Activated CD4-positive, alpha-beta memory T cell treated with anti-CD3 and anti-CD28 coated beads for 36 hours (primary cell): ENCODE measurements at regions not wholly inside any gene's neighbourhood (a gene's known extent, or its start where the extent isn't known, plus 50 kb on each side); places are given as distances from the start of the nearest gene placed in this dataset.

Experiments used
- CTCF ChIA-PET: fragments of 350-600 bp; sonication (Branson Sonifier 250); formaldehyde crosslinking; loops from one replicate; lab custom pipeline; 2021; ENCODE audit warnings: antibody characterized with exemption, inconsistent platforms; lab: Charles Lee
- POLR2A ChIA-PET: fragments of 350-600 bp; sonication (Branson Sonifier 250); formaldehyde crosslinking; loops from one replicate; lab custom pipeline; 2021; ENCODE audit warnings: antibody characterized with exemption; lab: Charles Lee
- DNase-seq: peaks from one replicate; pipeline ENCODE4 v3.0.0-alpha.2; 2020
- H3K27ac Mint-ChIP-seq: one replicate; pipeline ENCODE4 v1.8.0; 2021; ENCODE audit warnings: mixed read lengths
- H3K27me3 Mint-ChIP-seq: one replicate; pipeline ENCODE4 v1.8.0; 2021; ENCODE audit warnings: mixed read lengths
- H3K36me3 Mint-ChIP-seq: one replicate; pipeline ENCODE4 v1.8.0; 2021; ENCODE audit warnings: mixed read lengths
- H3K4me1 Mint-ChIP-seq: one replicate; pipeline ENCODE4 v1.8.0; 2021; ENCODE audit warnings: low read depth, mixed read lengths
- H3K4me3 Mint-ChIP-seq: one replicate; pipeline ENCODE4 v1.8.0; 2021; ENCODE audit warnings: mild to moderate bottlenecking, mixed read lengths
- H3K9me3 Mint-ChIP-seq: one replicate; pipeline ENCODE4 v1.8.0; 2021; ENCODE audit warnings: mixed read lengths
- intact Hi-C: fragments of 100-400 bp; cut with micrococcal nuclease; formaldehyde crosslinking; loops from one replicate; pipeline ENCODE4 v1.15.1; 2023

DNA sequence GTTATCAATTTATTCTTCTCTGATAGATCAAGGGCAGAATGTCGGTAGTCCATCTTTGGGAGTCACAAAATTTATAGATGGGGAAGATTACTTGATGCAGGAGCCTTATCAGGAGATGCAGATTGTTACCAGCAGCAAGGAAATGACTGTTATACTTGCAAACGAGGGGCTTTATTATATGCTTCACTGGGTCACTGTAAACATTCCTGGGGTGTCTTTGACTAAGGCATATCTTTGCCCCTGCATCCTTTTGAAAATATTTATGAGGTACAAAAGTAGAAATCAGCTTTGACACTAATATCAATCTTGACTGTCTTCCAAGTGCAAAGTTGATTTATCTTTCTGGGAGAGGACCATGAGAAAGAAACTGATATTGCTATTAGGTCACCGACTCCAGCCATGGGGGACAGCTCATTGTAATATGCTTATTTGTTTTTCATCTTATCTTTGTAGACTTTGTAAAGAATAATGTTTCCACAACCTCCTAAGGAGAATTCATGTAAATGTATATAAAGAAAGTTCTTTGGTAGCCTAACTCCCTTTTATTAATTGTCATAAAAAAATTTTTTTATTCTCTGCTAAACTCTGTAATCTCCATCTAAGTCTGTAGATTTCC is 177.3 kb upstream of the EMCN start:
- intact Hi-C loops = no loop called here
- Mint-ChIP-seq H3K27me3 (peaks cover 2% of the 10 kb centered on the region), H3K4me1 (no peaks in the 10 kb centered on the region), H3K4me3 (no peak overlapping the region), H3K9me3 (no peaks in the 10 kb centered on the region), H3K36me3 (no peaks in the 10 kb centered on the region), H3K27ac (no peak overlapping the region)
- DNase-seq = no peak
- ChIA-PET POLR2A (no interaction called here), CTCF (no interaction called here)

GRCh38 chr4:100694467-100694866 is 176.6 kb upstream of the EMCN start:
- Mint-ChIP-seq H3K36me3 (no peaks in the 10 kb centered on the region), H3K4me3 (no peak overlapping the region), H3K27me3 (peaks cover 2% of the 10 kb centered on the region), H3K9me3 (no peaks in the 10 kb centered on the region), H3K27ac (no peak overlapping the region), H3K4me1 (no peaks in the 10 kb centered on the region)
- no peak for DNase-seq
- CTCF ChIA-PET = no interaction called here
- POLR2A ChIA-PET = no interaction called here
- intact Hi-C loops = no loop called here

GRCh38 chr4:100690812-100691211 is 173.0 kb upstream of the EMCN start:
- H3K4me3 Mint-ChIP-seq = no peak overlapping the region
- H3K36me3 Mint-ChIP-seq = no peaks in the 10 kb centered on the region
- H3K9me3 Mint-ChIP-seq = no peaks in the 10 kb centered on the region
- H3K4me1 Mint-ChIP-seq = no peaks in the 10 kb centered on the region
- peaks cover 4% of the 10 kb centered on the region for H3K27me3 Mint-ChIP-seq
- no peak for DNase-seq
- intact Hi-C loops = no loop called here
- POLR2A ChIA-PET = no interaction called here
- H3K27ac Mint-ChIP-seq = no peak overlapping the region
- CTCF ChIA-PET = no interaction called here

DNA sequence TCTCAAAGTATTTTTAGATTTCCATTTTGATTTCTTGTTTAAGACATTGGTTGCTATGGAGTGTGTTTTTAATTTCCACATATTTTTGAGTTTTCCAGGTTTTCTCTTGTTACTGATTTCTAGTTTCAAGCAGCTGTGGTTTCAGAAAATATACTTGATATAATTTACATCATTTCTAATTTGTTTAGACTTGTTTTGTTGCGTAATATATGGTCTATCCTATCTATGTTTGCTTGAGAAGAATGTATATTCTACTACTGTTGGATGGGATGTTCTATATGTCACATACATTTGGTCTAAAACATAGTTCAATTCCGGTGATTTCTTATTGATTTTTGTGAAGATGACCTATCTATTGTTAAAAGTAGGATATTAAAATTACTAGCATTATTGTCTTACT is 170.5 kb upstream of the EMCN start:
- H3K4me1 Mint-ChIP-seq = no peaks in the 10 kb centered on the region
- H3K4me3 Mint-ChIP-seq = no peak overlapping the region
- no peak for DNase-seq
- no peak overlapping the region for H3K27ac Mint-ChIP-seq
- CTCF ChIA-PET = no interaction called here
- intact Hi-C loops = no loop called here
- H3K9me3 Mint-ChIP-seq = no peaks in the 10 kb centered on the region
- POLR2A ChIA-PET = no interaction called here
- H3K27me3 Mint-ChIP-seq = peaks cover 5% of the 10 kb centered on the region
- no peaks in the 10 kb centered on the region for H3K36me3 Mint-ChIP-seq

- intact Hi-C loops = no loop called here
- Mint-ChIP-seq H3K27ac (no peak overlapping the region), H3K4me3 (no peak overlapping the region), H3K27me3 (peaks cover 7% of the 10 kb centered on the region), H3K4me1 (no peaks in the 10 kb centered on the region), H3K36me3 (no peaks in the 10 kb centered on the region), H3K9me3 (no peaks in the 10 kb centered on the region)
- ChIA-PET POLR2A (no interaction called here), CTCF (no interaction called here)
- DNase-seq = no peak
Measured at GRCh38 chr4:100682477-100683218, 164.8 kb upstream of the EMCN start.

DNA sequence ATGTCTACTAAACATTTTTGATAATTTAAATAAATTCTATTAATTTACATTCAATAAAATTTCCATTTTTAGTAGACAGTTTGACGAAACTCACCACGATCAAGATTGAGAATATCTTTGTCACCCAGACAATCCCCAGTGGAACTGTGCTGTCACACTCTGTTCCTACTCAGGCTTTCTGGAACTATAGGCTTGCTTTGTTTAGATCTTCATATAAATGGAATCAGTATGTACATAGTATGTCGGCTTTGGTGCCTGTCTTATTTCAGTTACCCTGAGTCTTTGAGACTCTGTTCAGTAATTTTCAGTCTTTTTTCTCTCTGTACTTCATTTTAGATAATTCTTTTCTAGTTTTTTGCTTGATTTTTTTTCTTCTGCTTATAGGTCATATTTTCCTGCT is 163.5 kb upstream of the EMCN start:
- ChIA-PET POLR2A (no interaction called here), CTCF (no interaction called here)
- Mint-ChIP-seq H3K9me3 (no peaks in the 10 kb centered on the region), H3K4me1 (no peaks in the 10 kb centered on the region), H3K36me3 (no peaks in the 10 kb centered on the region), H3K27me3 (peaks cover 7% of the 10 kb centered on the region), H3K4me3 (no peak overlapping the region), H3K27ac (no peak overlapping the region)
- no peak for DNase-seq
- intact Hi-C loops = no loop called here

DNA sequence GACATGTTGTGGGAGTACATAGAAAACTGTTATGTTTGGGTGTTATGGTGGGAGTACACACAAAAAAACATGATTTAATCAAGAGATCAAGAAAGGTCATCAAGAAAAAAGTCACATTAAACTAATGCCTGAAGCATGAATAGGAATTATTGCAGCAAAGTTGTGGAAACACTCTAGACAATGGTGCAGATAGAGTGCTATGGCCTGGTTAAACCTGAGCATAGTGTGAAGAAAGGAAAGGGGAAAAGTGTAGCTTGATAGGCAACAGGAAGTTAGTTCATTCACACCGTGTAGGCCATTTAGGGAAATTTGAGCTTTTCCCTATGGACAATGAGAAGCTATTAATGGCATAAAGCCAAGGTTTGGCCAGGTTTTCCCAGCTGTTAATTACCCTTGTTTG is 162.1 kb upstream of the EMCN start:
- no peak overlapping the region for H3K27ac Mint-ChIP-seq
- no peaks in the 10 kb centered on the region for H3K4me1 Mint-ChIP-seq
- no peaks in the 10 kb centered on the region for H3K9me3 Mint-ChIP-seq
- CTCF ChIA-PET = no interaction called here
- POLR2A ChIA-PET = no interaction called here
- H3K36me3 Mint-ChIP-seq = no peaks in the 10 kb centered on the region
- H3K4me3 Mint-ChIP-seq = no peak overlapping the region
- no peak for DNase-seq
- H3K27me3 Mint-ChIP-seq = peaks cover 2% of the 10 kb centered on the region
- intact Hi-C loops = no loop called here

DNA sequence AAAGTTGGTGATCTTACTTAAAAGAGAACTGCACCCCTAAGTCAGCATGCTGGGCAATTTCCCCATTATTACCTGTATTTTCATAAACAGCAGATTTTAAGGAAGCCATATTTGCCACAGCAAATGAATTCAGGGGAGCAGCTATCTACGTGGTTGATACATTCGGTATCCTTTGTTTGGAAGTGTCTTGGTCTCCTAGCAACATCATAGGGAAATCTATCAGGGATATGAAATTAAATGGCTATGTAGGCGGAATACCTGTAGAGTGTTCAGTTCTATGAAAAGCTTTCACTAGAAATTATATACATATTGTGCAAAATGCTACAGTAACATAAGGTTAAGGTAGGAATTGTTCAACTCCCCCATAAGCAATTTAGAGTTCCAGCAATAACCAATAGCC is 157.2 kb upstream of the EMCN start:
- no peak for DNase-seq
- POLR2A ChIA-PET = no interaction called here
- Mint-ChIP-seq H3K9me3 (no peaks in the 10 kb centered on the region), H3K27ac (no peak overlapping the region), H3K4me3 (no peak overlapping the region), H3K4me1 (no peaks in the 10 kb centered on the region), H3K27me3 (no peaks in the 10 kb centered on the region), H3K36me3 (no peaks in the 10 kb centered on the region)
- intact Hi-C loops = no loop called here
- CTCF ChIA-PET = no interaction called here

DNA sequence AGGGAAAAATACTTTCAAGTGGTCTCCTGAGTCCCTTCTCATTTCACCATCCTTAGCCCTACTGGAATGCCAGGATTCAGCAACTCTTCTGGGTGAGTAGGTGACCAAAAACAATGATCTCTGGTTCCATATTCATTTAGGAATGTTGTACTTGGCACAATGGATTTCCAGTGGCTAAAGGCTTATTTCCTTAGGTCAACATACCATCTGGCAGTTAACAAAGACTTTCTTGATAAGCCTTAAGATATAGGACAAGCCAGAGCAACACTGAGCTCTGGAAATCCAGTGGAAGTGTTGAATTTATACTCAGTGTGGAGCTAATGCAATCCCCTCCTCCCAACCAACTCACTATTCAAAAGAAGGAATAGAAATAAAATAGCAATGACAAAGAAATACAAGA is 139.4 kb upstream of the EMCN start:
- H3K4me3 Mint-ChIP-seq = no peak overlapping the region
- H3K4me1 Mint-ChIP-seq = no peaks in the 10 kb centered on the region
- POLR2A ChIA-PET = no interaction called here
- H3K27me3 Mint-ChIP-seq = no peaks in the 10 kb centered on the region
- no peaks in the 10 kb centered on the region for H3K9me3 Mint-ChIP-seq
- intact Hi-C loops = no loop called here
- H3K27ac Mint-ChIP-seq = no peak overlapping the region
- CTCF ChIA-PET = no interaction called here
- no peak for DNase-seq
- H3K36me3 Mint-ChIP-seq = no peaks in the 10 kb centered on the region

DNA sequence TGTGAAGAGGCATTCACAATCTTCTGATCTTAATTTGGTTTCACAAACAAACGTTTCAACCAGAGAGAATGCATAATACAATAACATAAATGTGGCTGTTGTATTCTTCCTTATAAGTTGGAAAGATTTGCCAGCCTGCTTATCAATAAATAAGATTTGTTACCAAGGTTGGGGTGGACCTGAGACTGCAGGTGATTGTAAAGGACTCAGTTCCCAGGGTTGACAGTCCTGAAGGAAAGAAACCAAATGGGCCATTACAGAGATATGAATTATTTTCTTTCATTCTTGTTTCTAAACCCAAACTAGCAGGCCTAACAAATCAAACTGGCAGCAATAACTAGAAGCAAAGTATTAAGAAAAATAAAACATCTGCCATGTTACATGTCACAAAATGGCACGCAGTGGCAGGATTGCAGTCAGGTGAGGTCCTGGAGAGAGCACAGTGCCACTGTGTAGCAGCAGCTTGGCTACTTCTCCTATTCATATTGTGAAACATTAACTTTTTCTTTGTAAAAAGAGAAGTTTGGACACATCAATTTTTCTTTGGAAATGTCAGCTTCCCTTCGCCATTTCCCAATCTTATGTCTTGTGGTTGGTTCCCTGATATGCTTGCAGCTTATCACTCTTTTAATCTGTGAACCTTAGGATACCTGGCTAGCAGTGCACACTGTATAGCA is 133.8 kb upstream of the EMCN start:
- intact Hi-C loops = no loop called here
- Mint-ChIP-seq H3K4me3 (no peak overlapping the region), H3K4me1 (no peaks in the 10 kb centered on the region), H3K27ac (no peak overlapping the region), H3K36me3 (no peaks in the 10 kb centered on the region), H3K9me3 (no peaks in the 10 kb centered on the region), H3K27me3 (peaks cover 2% of the 10 kb centered on the region)
- POLR2A ChIA-PET = no interaction called here
- CTCF ChIA-PET = no interaction called here
- no peak for DNase-seq

DNA sequence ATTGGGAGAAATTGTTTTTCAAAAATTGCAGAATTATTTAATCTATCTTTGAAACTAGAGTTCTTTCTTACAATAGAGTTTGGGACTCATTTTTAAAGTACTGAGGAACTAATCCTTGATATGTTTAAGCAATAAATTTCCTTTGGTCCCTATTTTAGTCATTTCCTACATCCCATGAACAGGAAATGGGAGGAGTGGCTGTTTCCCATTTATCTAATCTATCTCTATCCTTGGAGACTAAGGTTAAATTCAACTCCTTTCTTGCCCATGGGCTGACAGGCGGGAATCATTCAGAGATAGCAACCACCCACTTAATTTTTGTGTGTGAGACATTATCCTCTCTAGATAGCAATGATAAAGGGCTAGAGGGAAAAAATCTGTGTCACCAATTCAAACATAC is 131.6 kb upstream of the EMCN start:
- Mint-ChIP-seq H3K36me3 (no peaks in the 10 kb centered on the region), H3K27me3 (peaks cover 2% of the 10 kb centered on the region), H3K27ac (no peak overlapping the region), H3K9me3 (no peaks in the 10 kb centered on the region), H3K4me1 (no peaks in the 10 kb centered on the region), H3K4me3 (no peak overlapping the region)
- intact Hi-C loops = no loop called here
- POLR2A ChIA-PET = no interaction called here
- CTCF ChIA-PET = interaction anchor here (0.6 kb wide), 1 partner anchor 423 kb away, joined by 3 read pairs; no protein-coding TSS in a partner anchor
- no peak for DNase-seq

DNA sequence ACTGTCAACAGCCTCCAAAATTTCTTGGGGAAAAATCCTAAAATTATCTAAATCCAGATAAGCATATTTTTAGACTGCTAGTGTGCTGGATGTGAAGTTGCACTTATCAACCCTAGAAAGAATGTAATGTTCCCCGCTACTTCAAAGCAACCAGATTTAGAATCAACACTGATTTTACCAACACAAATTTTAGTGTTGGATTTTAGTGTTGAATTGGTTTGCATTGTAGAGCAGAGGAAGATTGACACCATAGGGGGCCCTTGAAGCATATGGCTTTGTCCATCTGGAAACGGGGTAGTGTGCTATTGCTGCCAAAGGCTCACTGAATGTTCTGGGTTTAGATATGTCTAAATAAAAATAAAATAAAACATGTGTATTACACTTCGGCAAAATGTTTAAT is 126.3 kb upstream of the EMCN start:
- no peaks in the 10 kb centered on the region for H3K27me3 Mint-ChIP-seq
- ChIA-PET CTCF (no interaction called here), POLR2A (no interaction called here)
- H3K4me3 Mint-ChIP-seq = no peak overlapping the region
- intact Hi-C loops = no loop called here
- DNase-seq = no peak
- H3K36me3 Mint-ChIP-seq = no peaks in the 10 kb centered on the region
- no peak overlapping the region for H3K27ac Mint-ChIP-seq
- H3K9me3 Mint-ChIP-seq = no peaks in the 10 kb centered on the region
- H3K4me1 Mint-ChIP-seq = no peaks in the 10 kb centered on the region

- peaks cover 5% of the 10 kb centered on the region for H3K9me3 Mint-ChIP-seq
- no peaks in the 10 kb centered on the region for H3K36me3 Mint-ChIP-seq
- POLR2A ChIA-PET = no interaction called here
- H3K4me3 Mint-ChIP-seq = no peak overlapping the region
- H3K4me1 Mint-ChIP-seq = no peaks in the 10 kb centered on the region
- intact Hi-C loops = no loop called here
- no peak overlapping the region for H3K27ac Mint-ChIP-seq
- DNase-seq = no peak
- H3K27me3 Mint-ChIP-seq = no peaks in the 10 kb centered on the region
- CTCF ChIA-PET = interaction anchor here (0.6 kb wide), 1 partner anchor 9 kb away, joined by 3 read pairs; no protein-coding TSS in a partner anchor
Measured at GRCh38 chr4:100641336-100641735, 123.5 kb upstream of the EMCN start.
